SK-N-MC (cell line): ENCODE measurements at regions not wholly inside any gene's neighbourhood (a gene's known extent, or its start where the extent isn't known, plus 50 kb on each side); places are given as distances from the start of the nearest gene placed in this dataset.

Experiments used
- DNase-seq: peaks from one replicate; pipeline ENCODE4 v3.0.0-alpha.2; 2011; ENCODE audit warnings: low read depth, low spot score
- H3K27ac ChIP-seq: fragments of 200-600 bp; sonication (generic); 2 replicates; pipeline ENCODE4 v1.5.1; 2016; ENCODE audit warnings: mixed run types
- H3K36me3 ChIP-seq: fragments of 200-600 bp; sonication (generic); 2 replicates; pipeline ENCODE4 v1.6.1; 2017; ENCODE audit warnings: antibody characterized with exemption, low read length, mixed read lengths; ENCODE audit not compliant: insufficient read depth
- H3K4me3 ChIP-seq: fragments of 200-600 bp; sonication (generic); 2 replicates; pipeline ENCODE4 v1.5.1; 2016
- H3K9ac ChIP-seq: fragments of 200-600 bp; sonication (generic); 2 replicates; pipeline ENCODE4 v1.8.0; 2017; ENCODE audit warnings: mixed run types, mixed read lengths; ENCODE audit not compliant: insufficient read length
- H3K9me3 ChIP-seq: fragments of 200-600 bp; sonication (generic); 2 replicates; pipeline ENCODE4 v1.6.1; 2017; ENCODE audit warnings: low read depth, mild to moderate bottlenecking, antibody characterized with exemption, low read length, moderate library complexity, mixed read lengths
- EZH2 ChIP-seq: fragments of 200-600 bp; sonication (generic); IDR thresholded peaks from one replicate; pipeline ENCODE4 v1.6.1; 2017; ENCODE audit warnings: antibody characterized with exemption
- FOXP2 ChIP-seq: optimal IDR thresholded peaks from 2 replicates; pipeline ENCODE3; 2011; ENCODE audit warnings: mild to moderate bottlenecking, moderate library complexity; ENCODE audit not compliant: insufficient read depth; ENCODE audit errors: extremely low read length, control extremely low read depth
- POLR2AphosphoS5 ChIP-seq: IDR thresholded peaks from 2 replicates; pipeline ENCODE4 v1.6.1; 2012; ENCODE audit warnings: mild to moderate bottlenecking, low read depth, low read length, borderline replicate concordance

GRCh38 chr3:6706777-6707176 lies 154.1 kb upstream of the GRM7 start:
- H3K9ac ChIP-seq: no peak overlapping the region
- TF ChIP-seq POLR2AphosphoS5 (no peak), FOXP2 (no peak), EZH2 (no peak)
- no peak for DNase-seq
- no peaks in the 10 kb centered on the region for H3K9me3 ChIP-seq
- no peak overlapping the region for H3K4me3 ChIP-seq
- H3K36me3 ChIP-seq: no peaks in the 10 kb centered on the region
- H3K27ac ChIP-seq: no peak overlapping the region

- Histone ChIP-seq H3K9ac (no peak overlapping the region), H3K4me3 (no peak overlapping the region), H3K9me3 (no peaks in the 10 kb centered on the region), H3K27ac (no peak overlapping the region), H3K36me3 (no peaks in the 10 kb centered on the region)
- no peak for DNase-seq
- TF ChIP-seq POLR2AphosphoS5: no peak
- TF ChIP-seq FOXP2: no peak
- no peak for TF ChIP-seq EZH2
These were observed 151.7 kb upstream of the GRM7 start for GRCh38 chr3:6709178-6709577.

GRCh38 chr3:6714962-6715361 lies 146.0 kb upstream of the GRM7 start:
- Histone ChIP-seq H3K9ac (no peak overlapping the region), H3K36me3 (no peaks in the 10 kb centered on the region), H3K4me3 (no peak overlapping the region), H3K9me3 (no peaks in the 10 kb centered on the region), H3K27ac (no peak overlapping the region)
- TF ChIP-seq FOXP2: no peak
- no peak for TF ChIP-seq EZH2
- no peak for TF ChIP-seq POLR2AphosphoS5
- DNase-seq: no peak

GRCh38 chr3:6716420-6716819 lies 144.5 kb upstream of the GRM7 start:
- TF ChIP-seq FOXP2: no peak
- no peak for TF ChIP-seq EZH2
- TF ChIP-seq POLR2AphosphoS5: no peak
- Histone ChIP-seq H3K27ac (no peak overlapping the region), H3K9me3 (no peaks in the 10 kb centered on the region), H3K4me3 (no peak overlapping the region), H3K9ac (no peak overlapping the region), H3K36me3 (no peaks in the 10 kb centered on the region)
- no peak for DNase-seq

GRCh38 chr3:6717026-6717943 lies 143.6 kb upstream of the GRM7 start:
- Histone ChIP-seq H3K9me3 (no peaks in the 10 kb centered on the region), H3K27ac (no peak overlapping the region), H3K9ac (no peak overlapping the region), H3K4me3 (no peak overlapping the region), H3K36me3 (no peaks in the 10 kb centered on the region)
- DNase-seq: no peak
- TF ChIP-seq EZH2 (no peak), POLR2AphosphoS5 (no peak), FOXP2 (no peak)

- TF ChIP-seq EZH2 (no peak), POLR2AphosphoS5 (no peak), FOXP2 (no peak)
- no peak overlapping the region for H3K27ac ChIP-seq
- DNase-seq: no peak
- H3K36me3 ChIP-seq: no peaks in the 10 kb centered on the region
- no peaks in the 10 kb centered on the region for H3K9me3 ChIP-seq
- H3K4me3 ChIP-seq: no peak overlapping the region
- no peak overlapping the region for H3K9ac ChIP-seq
These were observed 140.9 kb upstream of the GRM7 start for GRCh38 chr3:6719999-6720398.

- TF ChIP-seq POLR2AphosphoS5: no peak
- TF ChIP-seq FOXP2: no peak
- no peak for TF ChIP-seq EZH2
- no peak for DNase-seq
- Histone ChIP-seq H3K9ac (no peak overlapping the region), H3K36me3 (no peaks in the 10 kb centered on the region), H3K9me3 (no peaks in the 10 kb centered on the region), H3K27ac (no peak overlapping the region), H3K4me3 (no peak overlapping the region)
These were observed 139.4 kb upstream of the GRM7 start for GRCh38 chr3:6721491-6721890.

GRCh38 chr3:6723205-6723604 lies 137.7 kb upstream of the GRM7 start:
- TF ChIP-seq FOXP2: no peak
- TF ChIP-seq POLR2AphosphoS5: no peak
- Histone ChIP-seq H3K9me3 (no peaks in the 10 kb centered on the region), H3K36me3 (no peaks in the 10 kb centered on the region), H3K27ac (no peak overlapping the region), H3K9ac (no peak overlapping the region), H3K4me3 (no peak overlapping the region)
- DNase-seq: no peak

- H3K27ac ChIP-seq: no peak overlapping the region
- TF ChIP-seq POLR2AphosphoS5 (no peak), EZH2 (no peak), FOXP2 (no peak)
- H3K9ac ChIP-seq: no peak overlapping the region
- H3K4me3 ChIP-seq: no peak overlapping the region
- no peak for DNase-seq
- no peaks in the 10 kb centered on the region for H3K9me3 ChIP-seq
- H3K36me3 ChIP-seq: no peaks in the 10 kb centered on the region
These were observed 134.1 kb upstream of the GRM7 start for GRCh38 chr3:6726811-6727210.
